Neural crest cell (in vitro differentiated cells): ENCODE measurements at regions not wholly inside any gene's neighbourhood (a gene's known extent, or its start where the extent isn't known, plus 50 kb on each side); places are given as distances from the start of the nearest gene placed in this dataset.
A peak's percentile ranks its signal among the peaks of the same experiment; 100 is the strongest.

Experiments used
- DNase-seq: peaks from one replicate; pipeline ENCODE4 v3.0.0; 2021; ENCODE audit warnings: low read depth, mixed read lengths, low spot score
- H3K27ac Mint-ChIP-seq: one replicate; pipeline ENCODE4 v1.8.0; 2021; ENCODE audit warnings: mild to moderate bottlenecking, mixed read lengths; ENCODE audit not compliant: unreplicated experiment
- H3K27me3 Mint-ChIP-seq: 2 replicates; pipeline ENCODE4 v1.8.0; 2021; ENCODE audit warnings: low read depth, mild to moderate bottlenecking, mixed read lengths
- H3K36me3 Mint-ChIP-seq: 2 replicates; pipeline ENCODE4 v1.8.0; 2021; ENCODE audit warnings: low read depth, mild to moderate bottlenecking, mixed read lengths
- H3K4me1 Mint-ChIP-seq: 2 replicates; pipeline ENCODE4 v1.8.0; 2021; ENCODE audit warnings: mixed read lengths
- H3K4me3 Mint-ChIP-seq: one replicate; pipeline ENCODE4 v1.8.0; 2021; ENCODE audit warnings: mild to moderate bottlenecking, mixed read lengths
- H3K9me3 Mint-ChIP-seq: 2 replicates; pipeline ENCODE4 v1.8.0; 2021; ENCODE audit warnings: mixed read lengths
- TF ChIP-seq, protein P1 (sequence below): fragments of 200-600 bp; sonication (generic); conservative IDR thresholded peaks from 2 replicates; pipeline ENCODE4 v1.5.0; 2021; ENCODE audit warnings: antibody characterized with exemption, mild to moderate bottlenecking

DNA sequence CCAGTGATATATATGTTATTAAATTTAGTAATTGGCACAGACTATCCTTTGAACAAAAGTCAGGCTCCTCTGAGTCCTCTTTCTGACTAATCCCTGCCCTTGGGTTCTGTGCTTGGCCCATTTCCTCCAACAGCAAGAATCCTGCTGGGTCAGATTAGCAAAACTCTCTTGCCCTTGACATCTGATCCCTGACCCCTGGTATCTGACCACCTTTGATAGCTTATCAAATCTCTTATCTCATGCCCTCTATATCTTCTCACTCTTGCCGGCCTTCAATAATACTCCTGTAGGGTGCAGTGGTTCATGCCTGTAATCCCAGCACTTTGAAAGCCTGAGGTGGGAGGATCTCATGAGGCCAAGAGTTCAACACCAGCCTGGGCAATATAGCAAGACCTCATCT, 245.5 kb upstream of the FAM47A start:
- no peaks in the 10 kb centered on the region for H3K9me3 Mint-ChIP-seq
- no peaks in the 10 kb centered on the region for H3K36me3 Mint-ChIP-seq
- H3K27ac Mint-ChIP-seq, result no peak overlapping the region
- H3K4me1 Mint-ChIP-seq, result no peaks in the 10 kb centered on the region
- no peak overlapping the region for H3K4me3 Mint-ChIP-seq
- TF ChIP-seq, protein P1, sequence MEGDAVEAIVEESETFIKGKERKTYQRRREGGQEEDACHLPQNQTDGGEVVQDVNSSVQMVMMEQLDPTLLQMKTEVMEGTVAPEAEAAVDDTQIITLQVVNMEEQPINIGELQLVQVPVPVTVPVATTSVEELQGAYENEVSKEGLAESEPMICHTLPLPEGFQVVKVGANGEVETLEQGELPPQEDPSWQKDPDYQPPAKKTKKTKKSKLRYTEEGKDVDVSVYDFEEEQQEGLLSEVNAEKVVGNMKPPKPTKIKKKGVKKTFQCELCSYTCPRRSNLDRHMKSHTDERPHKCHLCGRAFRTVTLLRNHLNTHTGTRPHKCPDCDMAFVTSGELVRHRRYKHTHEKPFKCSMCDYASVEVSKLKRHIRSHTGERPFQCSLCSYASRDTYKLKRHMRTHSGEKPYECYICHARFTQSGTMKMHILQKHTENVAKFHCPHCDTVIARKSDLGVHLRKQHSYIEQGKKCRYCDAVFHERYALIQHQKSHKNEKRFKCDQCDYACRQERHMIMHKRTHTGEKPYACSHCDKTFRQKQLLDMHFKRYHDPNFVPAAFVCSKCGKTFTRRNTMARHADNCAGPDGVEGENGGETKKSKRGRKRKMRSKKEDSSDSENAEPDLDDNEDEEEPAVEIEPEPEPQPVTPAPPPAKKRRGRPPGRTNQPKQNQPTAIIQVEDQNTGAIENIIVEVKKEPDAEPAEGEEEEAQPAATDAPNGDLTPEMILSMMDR, result no peak
- no peaks in the 10 kb centered on the region for H3K27me3 Mint-ChIP-seq
- DNase-seq, result no peak

DNA sequence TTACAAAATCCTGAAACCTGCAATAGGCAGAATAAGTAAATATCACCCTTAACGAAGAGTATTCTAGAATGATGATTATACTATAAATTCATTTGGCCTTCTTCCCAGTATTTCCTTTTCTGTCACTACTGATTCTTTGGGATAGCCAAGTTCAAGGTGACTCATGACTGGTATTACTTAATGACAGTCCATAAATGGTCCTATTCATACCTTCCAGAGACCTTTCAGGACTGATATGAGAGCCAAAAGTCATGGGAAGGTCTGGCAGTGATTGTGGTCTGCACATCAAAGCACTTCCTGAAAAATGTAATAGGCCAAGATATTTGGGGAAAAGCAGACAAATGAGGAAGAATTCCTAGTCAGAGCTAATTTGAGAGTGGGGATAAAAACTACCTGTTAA, 239.6 kb upstream of the FAM47A start:
- no peak for DNase-seq
- Mint-ChIP-seq H3K27me3 (no peaks in the 10 kb centered on the region), H3K4me1 (no peaks in the 10 kb centered on the region), H3K27ac (no peak overlapping the region), H3K4me3 (no peak overlapping the region), H3K36me3 (no peaks in the 10 kb centered on the region), H3K9me3 (no peaks in the 10 kb centered on the region)
- TF ChIP-seq, protein P1, result no peak

DNA sequence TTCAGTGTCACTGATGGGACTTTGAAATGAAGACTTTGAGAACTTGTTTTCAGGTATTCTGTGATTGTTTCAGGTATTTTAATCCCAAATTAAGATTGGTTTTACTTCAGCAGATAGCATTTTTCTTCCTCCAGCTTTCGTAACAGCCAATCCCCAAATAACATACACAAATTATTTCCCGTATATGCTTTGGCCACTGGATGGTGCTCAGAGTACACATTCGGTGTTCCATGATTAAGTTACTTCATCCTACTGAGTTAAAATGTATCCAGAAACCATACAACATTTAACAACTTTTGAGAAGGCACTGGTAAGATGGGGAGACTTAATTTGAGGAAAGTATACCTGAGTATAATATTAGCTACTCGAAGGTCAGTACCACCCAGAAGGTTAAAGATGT, 233.4 kb upstream of the FAM47A start:
- Mint-ChIP-seq H3K27me3 (no peaks in the 10 kb centered on the region), H3K27ac (no peak overlapping the region), H3K4me3 (no peak overlapping the region), H3K36me3 (no peaks in the 10 kb centered on the region), H3K4me1 (no peaks in the 10 kb centered on the region), H3K9me3 (no peaks in the 10 kb centered on the region)
- TF ChIP-seq, protein P1, result peak; percentile 70
- peak; percentile 1 for DNase-seq

DNA sequence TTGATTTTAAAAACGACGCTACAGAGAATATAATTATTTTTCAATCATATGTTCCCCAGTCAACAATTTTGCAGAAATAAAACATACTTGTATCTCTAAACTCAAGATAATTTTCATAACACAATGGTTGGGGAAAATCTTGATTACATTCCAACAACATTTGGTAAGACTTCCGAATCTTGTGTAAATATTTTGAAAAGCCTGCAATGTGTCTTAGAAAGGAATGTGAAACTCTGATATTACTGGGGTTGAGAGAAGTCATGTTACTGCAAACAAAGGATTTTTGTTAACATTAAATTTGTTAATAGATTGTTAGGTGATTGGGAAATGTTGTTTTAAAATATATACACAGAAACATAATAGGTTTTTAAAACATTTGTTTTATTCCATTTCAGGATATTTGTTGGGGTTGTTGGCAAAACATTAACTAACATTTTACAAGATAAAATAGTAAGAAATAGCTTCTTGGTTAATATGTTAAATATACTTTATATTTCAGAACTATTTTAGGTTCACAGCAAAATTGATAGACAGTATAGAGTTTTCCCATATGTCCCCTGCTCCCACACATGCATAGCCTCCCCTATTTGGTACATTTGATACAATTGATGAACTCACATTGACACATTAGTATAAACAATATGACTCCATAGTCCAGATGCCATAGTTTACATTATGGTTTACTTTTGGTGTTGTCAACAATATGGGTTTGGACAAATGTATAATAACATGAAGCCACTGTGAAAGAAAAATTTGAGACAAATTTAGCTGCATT, 218.6 kb upstream of the FAM47A start:
- no peaks in the 10 kb centered on the region for H3K4me1 Mint-ChIP-seq
- TF ChIP-seq, protein P1, result no peak
- H3K27me3 Mint-ChIP-seq, result no peaks in the 10 kb centered on the region
- no peak overlapping the region for H3K4me3 Mint-ChIP-seq
- no peaks in the 10 kb centered on the region for H3K36me3 Mint-ChIP-seq
- H3K27ac Mint-ChIP-seq, result no peak overlapping the region
- H3K9me3 Mint-ChIP-seq, result no peaks in the 10 kb centered on the region
- no peak for DNase-seq

DNA sequence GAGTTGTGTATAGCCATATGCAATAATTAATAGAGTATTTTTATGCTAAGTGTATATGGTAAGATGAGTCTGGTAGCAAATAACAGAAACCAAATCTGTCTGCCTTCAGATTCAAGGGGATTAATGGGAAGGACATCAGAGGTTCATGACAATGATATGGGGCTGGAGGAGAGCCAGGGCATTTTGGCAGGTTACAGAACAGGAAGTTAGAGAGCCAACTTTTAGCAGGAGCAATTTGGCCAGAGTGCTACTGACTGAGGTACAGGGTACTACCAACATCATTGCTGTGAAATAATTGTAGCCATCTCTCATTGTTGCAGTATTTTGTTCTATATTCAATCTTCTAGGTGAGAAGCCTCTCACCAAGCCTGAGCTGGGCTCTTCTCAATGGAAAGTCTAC, 210.9 kb upstream of the FAM47A start:
- Mint-ChIP-seq H3K4me1 (peaks cover 6% of the 10 kb centered on the region), H3K9me3 (peaks cover 6% of the 10 kb centered on the region), H3K36me3 (no peaks in the 10 kb centered on the region), H3K4me3 (no peak overlapping the region), H3K27me3 (no peaks in the 10 kb centered on the region), H3K27ac (no peak overlapping the region)
- no peak for DNase-seq
- TF ChIP-seq, protein P1, result no peak
